ENCODE measurements at regions not wholly inside any gene's neighbourhood (a gene's known extent, or its start where the extent isn't known, plus 50 kb on each side); places are given as distances from the start of the nearest gene placed in this dataset.
"Not testable (repeated sequence)": the region's sequence is repeated elsewhere in the genome, so short reads cannot be mapped to it uniquely, and the experiment has no call there.

- DNase-seq (ENCODE audit: low spot score): no peak
Observed at GRCh38 chr6:76840865-76841264, 622.4 kb downstream of the HTR1B start.

- DNase-seq (ENCODE audit: low spot score): no peak
Observed at GRCh38 chr6:76840041-76840745, 623.1 kb downstream of the HTR1B start.

DNA sequence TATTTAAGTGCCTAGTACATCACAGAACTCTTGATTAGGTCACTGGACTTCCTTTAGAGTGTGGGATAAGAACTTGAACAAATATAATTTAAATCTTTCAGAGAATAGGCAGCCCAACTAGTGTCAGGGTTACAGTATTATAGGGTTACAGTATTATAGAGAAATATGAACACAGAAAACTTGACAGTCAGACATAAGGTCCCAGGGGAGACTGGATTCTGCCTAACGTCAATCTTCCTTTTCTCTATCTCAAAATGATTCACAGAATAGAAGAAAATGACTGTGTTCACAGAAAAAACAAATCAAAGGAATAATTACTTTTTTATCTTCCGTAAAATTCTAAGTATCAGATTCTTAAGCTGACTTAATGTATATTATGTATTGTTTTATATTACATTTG, 623.8 kb downstream of the HTR1B start:
- no peak for DNase-seq (ENCODE audit: low spot score)

- no peak for DNase-seq (ENCODE audit: low spot score)
Observed at GRCh38 chr6:76837564-76837963, 625.7 kb downstream of the HTR1B start.

- DNase-seq (ENCODE audit: low spot score): no peak
Observed at GRCh38 chr6:76835695-76836094, 627.6 kb downstream of the HTR1B start.

DNA sequence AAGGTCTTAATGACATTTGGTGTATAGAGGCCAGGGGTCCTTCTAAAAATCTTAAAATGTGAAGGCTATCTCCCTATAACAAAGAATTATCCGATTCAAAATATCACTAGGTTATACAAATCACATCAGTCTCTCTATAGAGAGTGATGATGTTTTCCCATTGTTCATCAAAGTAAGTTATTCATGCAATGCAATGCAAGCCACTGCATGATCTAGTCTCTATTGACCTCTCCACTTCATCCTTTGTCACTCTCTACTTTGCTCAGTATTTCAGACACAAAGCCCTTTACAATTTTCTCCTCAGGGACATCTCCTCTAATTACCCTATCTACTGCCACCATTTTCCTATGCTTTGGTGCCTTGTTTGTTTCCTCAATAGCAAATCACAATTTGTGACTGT, 628.0 kb downstream of the HTR1B start:
- DNase-seq (ENCODE audit: low spot score): no peak

DNA sequence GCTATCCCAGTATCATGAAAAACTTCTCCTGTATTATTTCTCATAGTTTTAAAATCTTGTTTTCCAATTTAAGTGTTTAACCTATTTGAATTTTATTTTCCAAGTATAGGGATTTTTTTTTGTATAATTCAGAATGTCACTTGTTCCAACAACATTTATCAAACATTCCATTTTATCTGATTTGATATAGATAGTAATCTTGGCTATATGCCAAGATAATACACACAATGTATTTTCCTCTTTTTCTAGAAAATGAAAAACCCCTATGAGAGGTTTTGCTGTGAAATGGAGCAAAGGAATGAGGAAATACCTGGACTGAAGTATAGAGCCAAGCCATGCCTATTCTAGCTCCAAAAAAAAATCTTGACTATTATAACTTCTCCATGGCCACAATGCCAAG, 628.9 kb downstream of the HTR1B start:
- DNase-seq (ENCODE audit: low spot score): no peak

- no peak for DNase-seq (ENCODE audit: low spot score)
Observed at GRCh38 chr6:76831299-76831698, 632.0 kb downstream of the HTR1B start.

- not testable (repeated sequence) for DNase-seq (ENCODE audit: low spot score)
Observed at GRCh38 chr6:76823578-76823977, 639.7 kb downstream of the HTR1B start.

GRCh38 chr6:76818451-76818850, 644.8 kb downstream of the HTR1B start:
- no peak for DNase-seq (ENCODE audit: low spot score)

GRCh38 chr6:76817429-76817828, 645.9 kb downstream of the HTR1B start:
- DNase-seq (ENCODE audit: low spot score): no peak

GRCh38 chr6:76814496-76815458, 648.5 kb downstream of the HTR1B start:
- no peak for DNase-seq (ENCODE audit: low spot score)

DNA sequence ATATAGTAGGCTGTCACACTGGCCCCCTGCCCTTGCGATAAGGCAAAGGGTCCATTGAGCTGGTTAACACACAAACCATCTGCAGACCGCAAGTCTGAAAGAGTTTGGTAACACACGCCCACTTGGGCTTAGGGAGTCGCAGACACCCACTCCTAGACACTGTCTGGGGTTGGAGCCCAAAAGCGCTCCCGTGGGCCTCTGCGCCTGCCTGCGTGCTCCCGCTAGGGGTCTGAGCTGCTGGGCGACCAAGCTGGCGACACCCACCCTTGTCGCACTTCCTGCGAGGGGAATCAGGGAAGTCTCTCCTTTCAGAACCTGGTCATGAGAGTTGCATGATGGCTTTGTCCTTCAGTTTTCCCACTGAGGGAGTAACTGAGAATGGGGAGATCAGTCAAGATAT, 653.0 kb downstream of the HTR1B start:
- no peak for DNase-seq (ENCODE audit: low spot score)

DNA sequence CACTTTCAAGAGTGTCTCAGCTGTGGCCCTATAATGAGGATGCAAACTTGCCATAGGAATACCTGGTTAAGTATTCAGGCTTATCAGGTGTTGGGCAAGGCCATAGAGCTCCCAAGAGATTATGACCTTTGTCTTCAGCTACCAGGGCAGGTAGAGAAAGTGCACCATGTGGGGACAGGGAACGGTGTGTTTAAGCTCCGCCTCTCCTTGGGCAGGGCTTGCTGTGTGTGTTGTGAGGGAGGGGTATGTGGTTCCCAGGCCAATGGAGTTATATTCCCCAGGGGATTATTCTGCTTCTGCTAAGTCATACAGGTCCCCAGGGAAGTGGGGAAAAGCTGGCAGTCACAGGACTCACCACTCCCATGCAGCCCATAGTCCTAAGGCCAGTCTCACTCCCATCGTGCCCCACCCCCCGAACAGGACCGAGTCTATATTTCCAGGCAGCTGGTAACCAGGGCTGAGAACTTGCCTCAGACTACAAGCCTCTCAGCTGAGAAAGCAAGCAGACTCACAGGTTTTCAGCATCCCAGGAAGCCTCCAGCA, 660.2 kb downstream of the HTR1B start:
- DNase-seq (ENCODE audit: low spot score): no peak

DNA sequence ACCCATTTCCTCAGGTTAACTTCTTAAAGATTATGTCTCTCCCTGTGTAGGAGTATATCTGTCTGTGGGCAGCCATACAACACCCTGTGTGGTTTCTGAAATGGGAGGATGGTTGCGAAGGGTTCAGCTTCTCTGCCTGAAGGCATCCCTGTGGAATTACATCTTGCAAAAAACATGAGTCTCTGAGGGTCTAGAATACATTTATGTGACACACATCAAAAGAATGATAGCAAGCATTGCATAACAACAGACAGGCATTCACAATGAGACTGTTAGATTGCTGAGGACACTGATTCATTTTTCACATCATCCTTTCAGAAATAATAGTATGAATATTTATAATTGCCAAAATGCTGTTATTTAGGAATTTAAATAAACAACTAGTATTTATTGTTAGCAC, 670.9 kb downstream of the HTR1B start:
- peak; percentile 9 for DNase-seq (ENCODE audit: low spot score)

- no peak for DNase-seq (ENCODE audit: low spot score)
Observed at GRCh38 chr6:76790881-76791280, 672.4 kb downstream of the HTR1B start.

DNA sequence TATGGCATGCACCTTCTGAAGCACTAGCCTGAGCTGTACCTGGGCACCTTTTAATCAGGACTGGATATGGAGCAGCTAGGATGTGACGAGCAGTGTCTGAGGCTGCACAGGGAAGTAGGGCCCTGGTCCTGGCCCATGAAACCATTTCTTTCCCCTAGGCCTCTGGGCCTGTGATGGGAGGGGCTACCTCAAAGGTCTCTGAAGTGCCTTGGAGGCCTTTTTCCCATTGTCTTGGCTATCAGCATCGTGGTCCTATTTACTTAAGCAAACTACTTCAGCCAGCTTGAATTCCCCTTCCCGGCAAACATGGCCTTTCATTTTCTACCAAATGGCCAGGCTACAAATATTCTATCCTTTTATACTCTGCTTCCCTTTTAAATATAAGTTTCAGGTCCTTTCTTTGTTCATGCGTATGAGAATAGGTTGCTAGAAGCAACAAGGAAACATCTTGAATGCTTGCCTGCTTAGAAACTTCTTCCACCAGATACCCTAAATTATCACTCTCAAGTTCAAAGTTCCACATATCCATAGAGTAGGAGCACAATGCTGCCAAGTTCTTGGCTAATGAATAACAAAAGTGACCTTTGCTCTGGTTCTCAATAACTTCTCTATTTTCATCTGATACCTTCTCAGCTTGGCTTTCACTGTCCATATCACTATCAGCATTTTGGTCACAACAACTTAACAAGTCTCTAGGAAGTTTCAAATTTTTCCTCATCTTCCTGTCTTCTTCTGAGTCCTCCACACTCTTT, 673.1 kb downstream of the HTR1B start:
- DNase-seq (ENCODE audit: low spot score): no peak

DNA sequence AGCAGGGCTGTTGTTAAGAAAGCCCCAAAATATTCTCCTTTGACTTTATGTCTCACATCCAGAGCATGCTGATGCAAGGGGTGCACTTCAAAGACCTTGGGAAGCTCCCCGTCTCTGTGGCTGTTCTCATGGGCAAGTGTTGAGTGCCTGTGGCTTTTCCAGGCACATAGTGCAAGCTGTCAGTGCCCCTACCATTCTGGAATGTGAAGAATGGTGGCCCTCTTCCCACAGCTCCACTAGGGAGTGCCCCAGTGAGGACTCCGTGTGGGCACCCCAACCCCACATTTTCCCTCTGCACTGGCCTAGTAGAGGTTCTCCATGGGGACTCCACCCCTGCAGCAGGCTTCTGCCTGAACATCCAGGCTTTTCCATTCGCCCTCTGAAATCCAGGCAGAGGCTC, 673.7 kb downstream of the HTR1B start:
- DNase-seq (ENCODE audit: low spot score): no peak

- no peak for DNase-seq (ENCODE audit: low spot score)
Observed at GRCh38 chr6:76788155-76788554, 675.1 kb downstream of the HTR1B start.

DNA sequence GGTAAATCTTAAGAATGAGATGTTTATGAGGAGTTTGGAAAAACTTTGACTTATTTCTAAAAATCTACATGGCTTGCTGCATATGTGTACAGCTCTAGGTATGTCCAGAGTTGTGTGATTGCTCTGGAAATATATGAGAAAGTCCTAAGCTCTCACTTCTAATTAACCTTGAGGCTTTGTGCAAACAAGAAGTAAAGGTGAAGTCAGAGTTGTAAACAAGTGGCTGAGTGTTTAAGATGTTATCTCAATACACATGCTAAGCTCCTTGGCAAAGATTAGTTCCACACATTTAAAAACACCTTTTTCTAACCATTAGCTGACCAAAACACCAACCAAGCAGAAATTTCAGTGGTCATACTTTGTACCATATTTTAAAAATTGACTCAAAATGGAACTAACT, 684.2 kb downstream of the HTR1B start:
- no peak for DNase-seq (ENCODE audit: low spot score)

- no peak for DNase-seq (ENCODE audit: low spot score)
Observed at GRCh38 chr6:76776876-76777275, 686.4 kb downstream of the HTR1B start.

DNA sequence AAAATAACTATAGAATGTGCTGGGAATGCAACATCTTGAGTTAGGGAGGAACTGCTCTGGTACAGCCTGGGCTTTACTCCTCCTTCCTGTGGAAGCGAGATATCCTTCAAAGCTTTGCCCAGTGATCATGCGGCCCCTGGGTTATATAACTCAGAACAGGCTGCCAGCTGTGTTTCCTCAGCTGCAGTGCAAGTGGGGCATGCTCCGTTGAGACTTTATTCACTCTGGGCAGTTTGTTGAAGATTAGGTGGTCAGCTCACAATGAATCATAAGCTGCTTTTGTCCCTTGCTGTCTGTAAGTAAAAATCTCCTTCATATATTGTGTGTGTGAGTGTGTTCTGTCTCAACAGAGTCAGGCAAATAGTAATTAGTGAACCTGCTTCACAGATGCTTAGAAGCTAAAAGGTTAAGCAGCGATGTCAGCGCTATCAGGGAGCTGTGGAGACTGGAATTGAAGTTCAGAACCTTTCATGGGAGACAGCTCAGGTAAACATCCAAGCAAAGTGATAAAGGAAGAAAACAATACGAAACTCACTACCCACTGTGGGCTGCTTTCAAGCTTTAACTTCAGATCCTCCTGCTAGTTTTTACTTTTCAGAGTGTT, 688.4 kb downstream of the HTR1B start:
- no peak for DNase-seq (ENCODE audit: low spot score)
